Stomach (tissue), 8 donors: ENCODE measurements at regions not wholly inside any gene's neighbourhood (a gene's known extent, or its start where the extent isn't known, plus 50 kb on each side); places are given as distances from the start of the nearest gene placed in this dataset.
A peak's percentile ranks its signal among the peaks of the same experiment; 100 is the strongest.

ENCODE experiments used
- DNase-seq, 2 donors: peaks; one replicate each; pipeline versions ENCODE4 v3.0.0 to v3.0.0-alpha.2; 2013 to 2019
- H3K27ac ChIP-seq, 5 donors: fragments of 200-600 bp in 4 of 5; sonication (generic) in 4 of 5; one replicate each; pipeline ENCODE4 v1.5.1; 2013 to 2019; ENCODE audit warnings: mild to moderate bottlenecking in 1 of 5, moderate library complexity in 1 of 5
- H3K27me3 ChIP-seq, 3 donors: fragments of 200-600 bp; sonication (generic); one replicate each; pipeline ENCODE4 v1.5.1; 2017 to 2019; ENCODE audit warnings: mixed run types in 1 of 3
- H3K36me3 ChIP-seq, 4 donors: fragments of 200-600 bp; sonication (generic); 1 replicate in 3 of 4; 2 replicates in 1 of 4; pipeline ENCODE4 v1.5.1; 2016 to 2019
- H3K4me1 ChIP-seq, 4 donors: fragments of 200-600 bp; sonication (generic); one replicate each; pipeline ENCODE4 v1.5.1; 2016 to 2019
- H3K4me3 ChIP-seq, 4 donors: fragments of 200-600 bp; sonication (generic) in 3 of 4; one replicate each; pipeline ENCODE4 v1.5.1; 2016 to 2019; ENCODE audit warnings: mild to moderate bottlenecking in 1 of 4
- H3K9me3 ChIP-seq, 4 donors: fragments of 200-600 bp; sonication (generic); one replicate each; pipeline ENCODE4 v1.5.1; 2016 to 2019
- CTCF ChIP-seq, 7 experiments: fragments of 450-650 bp in 4 of 7; fragments of 200-600 bp in 3 of 7; sonication (generic) in 3 of 7; IDR thresholded peaks; one replicate each; pipeline ENCODE4 v1.5.1; 2016 to 2019; ENCODE audit warnings: antibody characterized with exemption in 7 of 7, control low read depth in 2 of 7, mild to moderate bottlenecking in 1 of 7
- EP300 ChIP-seq: sonication (generic); formaldehyde crosslinking; IDR thresholded peaks from one replicate; pipeline ENCODE4 v1.6.1; 2017; ENCODE audit warnings: antibody characterized with exemption
- POLR2A ChIP-seq, 4 donors: fragments of 450-650 bp; IDR thresholded peaks; one replicate each; pipeline ENCODE4 v1.6.1; 2016; ENCODE audit warnings: antibody characterized with exemption in 4 of 4, control low read depth in 2 of 4, mild to moderate bottlenecking in 1 of 4, moderate library complexity in 1 of 4
- POLR2AphosphoS5 ChIP-seq, 3 donors: sonication (generic); formaldehyde crosslinking; IDR thresholded peaks; one replicate each; pipeline ENCODE4 v1.6.1; 2016; ENCODE audit warnings: antibody characterized with exemption in 3 of 3
- WGBS, 5 donors: extraction: QIAGEN DNeasy Blood & Tissue Kit in 3 of 5; methylation state at CpG; one replicate each; pipeline versions ENCODE4 v1.1.5 to v1.1.7; 2013 to 2018; 5-methylcytosine and 5-hydroxymethylcytosine counted together
- intact Hi-C: fragments of 100-400 bp; cut with DNase I; formaldehyde crosslinking; loops from one replicate; pipeline ENCODE4 v1.15.1; 2023; ENCODE audit warnings: low total_unique reads
- donor health status: healthy with polysubstance abuse.
- donor health status: Bipolar disorder and iron deficiency.
- donor health status: healthy.

DNA sequence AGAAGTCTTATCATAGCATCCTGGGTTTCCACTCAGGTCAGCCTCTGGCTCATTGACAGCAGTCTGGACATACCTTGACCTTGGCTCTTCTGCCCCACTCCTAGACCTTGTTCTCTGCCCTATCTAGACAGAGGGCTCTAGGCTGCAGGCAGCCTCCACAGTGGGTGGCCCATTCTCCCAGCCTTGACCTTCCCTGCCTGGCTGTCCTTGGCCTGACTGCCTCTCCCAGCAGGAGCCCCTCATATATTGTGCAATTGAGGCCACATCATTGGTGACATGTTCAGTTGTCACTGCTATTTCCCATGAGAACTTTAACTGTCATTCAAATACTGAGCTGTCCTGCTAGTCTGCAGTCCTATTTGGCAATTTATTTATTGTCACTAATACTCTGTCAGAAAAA, 503.4 kb downstream of the PLXNA4 start:
- Histone ChIP-seq H3K27ac (no peak overlapping the region), H3K4me3 (no peak overlapping the region), H3K9me3 (no peaks in the 10 kb centered on the region), H3K4me1 (peaks cover 0 to 7% (median 0%) of the 10 kb centered on the region in 4 donors), H3K36me3 (no peaks in the 10 kb centered on the region), H3K27me3 (no peaks in the 10 kb centered on the region)
- intact Hi-C loops: no loop called here
- no peak for DNase-seq
- TF ChIP-seq POLR2AphosphoS5 (IDR thresholded peaks at IDR 0.05): no peak
- TF ChIP-seq POLR2A (IDR thresholded peaks at IDR 0.05): no peak
- no peak for TF ChIP-seq CTCF (IDR thresholded peaks at IDR 0.05)
- no peak for TF ChIP-seq EP300

DNA sequence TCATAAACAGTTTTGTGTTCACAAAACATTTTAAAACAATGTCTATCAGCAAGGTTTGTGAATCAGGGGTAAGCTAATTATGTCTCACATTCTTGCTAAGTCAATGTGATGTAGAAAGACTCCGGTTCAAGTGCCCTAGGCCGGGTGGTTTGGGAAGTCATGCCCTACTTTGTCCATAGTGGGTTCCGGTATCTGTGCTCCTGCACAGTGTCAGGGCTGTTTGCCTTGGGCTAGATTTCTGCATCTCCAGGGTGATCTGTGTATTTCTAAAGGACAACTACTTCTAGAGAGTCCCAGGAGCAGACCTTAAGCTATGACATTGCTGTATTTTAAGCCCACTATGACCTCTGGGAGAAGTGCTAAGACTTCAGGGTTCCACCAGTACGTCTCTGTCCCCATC, 504.1 kb downstream of the PLXNA4 start:
- no peaks in the 10 kb centered on the region for H3K36me3 ChIP-seq
- H3K27ac ChIP-seq: no peak overlapping the region
- WGBS, 5 donors: 85 to 91% (median 90%) methylated on average over 4 of the region's 4 CpGs
- DNase-seq: no peak
- intact Hi-C loops: no loop called here
- no peak overlapping the region for H3K4me3 ChIP-seq
- no peak for TF ChIP-seq POLR2AphosphoS5 (IDR thresholded peaks at IDR 0.05)
- no peak for TF ChIP-seq EP300
- no peak for TF ChIP-seq CTCF (IDR thresholded peaks at IDR 0.05)
- TF ChIP-seq POLR2A (IDR thresholded peaks at IDR 0.05): no peak
- peaks cover 0 to 8% (median 2%) of the 10 kb centered on the region in 4 donors for H3K4me1 ChIP-seq
- H3K9me3 ChIP-seq: no peaks in the 10 kb centered on the region
- no peaks in the 10 kb centered on the region for H3K27me3 ChIP-seq

DNA sequence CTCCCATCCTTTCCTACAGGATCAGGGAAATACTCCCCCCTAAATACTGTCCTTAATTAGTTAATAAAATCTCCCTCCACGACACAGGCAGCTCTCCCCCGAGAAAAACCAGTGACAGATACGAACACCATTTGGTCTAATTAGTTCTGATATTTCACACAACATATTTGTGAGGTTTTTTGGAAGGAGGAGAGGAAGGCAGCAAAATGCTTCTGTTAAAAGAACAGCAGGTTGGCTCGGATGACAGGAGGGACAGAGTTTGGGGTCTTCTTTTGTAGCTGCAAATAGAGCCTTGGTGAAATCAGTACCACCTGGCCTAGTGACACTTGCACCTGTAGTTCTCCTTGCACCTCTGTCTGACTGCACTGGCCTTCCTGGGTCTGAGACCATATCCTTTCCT, 507.0 kb downstream of the PLXNA4 start:
- H3K36me3 ChIP-seq: no peaks in the 10 kb centered on the region
- TF ChIP-seq EP300: no peak
- TF ChIP-seq CTCF (IDR thresholded peaks at IDR 0.05): no peak
- TF ChIP-seq POLR2A (IDR thresholded peaks at IDR 0.05): no peak
- no peak for TF ChIP-seq POLR2AphosphoS5 (IDR thresholded peaks at IDR 0.05)
- WGBS, 5 donors: 50 to 81% (median 72%) methylated on average over 4 of the region's 4 CpGs
- no peak for DNase-seq
- no peak overlapping the region for H3K27ac ChIP-seq
- H3K27me3 ChIP-seq: no peaks in the 10 kb centered on the region
- intact Hi-C loops: no loop called here
- no peaks in the 10 kb centered on the region for H3K9me3 ChIP-seq
- peaks cover 0 to 27% (median 15%) of the 10 kb centered on the region in 4 donors for H3K4me1 ChIP-seq
- H3K4me3 ChIP-seq: no peak overlapping the region

GRCh38 chr7:132066761-132067171, 509.5 kb downstream of the PLXNA4 start:
- Histone ChIP-seq H3K27ac (peak overlapping the region in 4 of 5 donors; percentile 64 to 81 (median 70)), H3K4me1 (peaks cover 0 to 27% (median 15%) of the 10 kb centered on the region in 4 donors), H3K9me3 (no peaks in the 10 kb centered on the region), H3K4me3 (no peak overlapping the region), H3K27me3 (no peaks in the 10 kb centered on the region), H3K36me3 (no peaks in the 10 kb centered on the region)
- intact Hi-C loops: no loop called here
- whole genome bisulfite sequencing, 5 donors: 41 to 73% (median 67%) methylated on average over 10 to 12 of the region's 12 CpGs
- peak in 1 of 2 donors; percentile 75 for DNase-seq
- TF ChIP-seq CTCF (IDR thresholded peaks at IDR 0.05) (no peak), POLR2A (IDR thresholded peaks at IDR 0.05) (no peak), EP300 (no peak), POLR2AphosphoS5 (IDR thresholded peaks at IDR 0.05) (no peak)
